T-helper 2 cell treated with Interferon-gamma antibody and Interleukin-4, amounts not matched to agents 5 μg/mL and 100 μg/mL, for 36 hours (primary cell): ENCODE measurements at regions not wholly inside any gene's neighbourhood (a gene's known extent, or its start where the extent isn't known, plus 50 kb on each side); places are given as distances from the start of the nearest gene placed in this dataset.

Source experiments
- DNase-seq: peaks from one replicate; pipeline ENCODE4 v3.0.0; 2021; ENCODE audit warnings: low spot score
- H3K27ac Mint-ChIP-seq: one replicate; pipeline ENCODE4 v1.8.0; 2021; ENCODE audit warnings: mild to moderate bottlenecking, mixed read lengths
- H3K27me3 Mint-ChIP-seq: one replicate; pipeline ENCODE4 v1.8.0; 2021; ENCODE audit warnings: low read depth, mixed read lengths
- H3K36me3 Mint-ChIP-seq: one replicate; pipeline ENCODE4 v1.8.0; 2021; ENCODE audit warnings: low read depth, mixed read lengths
- H3K4me1 Mint-ChIP-seq: one replicate; pipeline ENCODE4 v1.8.0; 2021; ENCODE audit warnings: low read depth, mixed read lengths
- H3K4me3 Mint-ChIP-seq: one replicate; pipeline ENCODE4 v1.8.0; 2022; ENCODE audit warnings: mild to moderate bottlenecking, moderate library complexity, mixed read lengths
- H3K9me3 Mint-ChIP-seq: one replicate; pipeline ENCODE4 v1.8.0; 2021; ENCODE audit warnings: mixed read lengths

GRCh38 chr11:95459291-95460042, 228.5 kb upstream of the SESN3 start:
- peaks cover 7% of the 10 kb centered on the region for H3K4me1 Mint-ChIP-seq
- DNase-seq: no peak
- H3K36me3 Mint-ChIP-seq: no peaks in the 10 kb centered on the region
- H3K4me3 Mint-ChIP-seq: no peak overlapping the region
- H3K27ac Mint-ChIP-seq: no peak overlapping the region
- H3K27me3 Mint-ChIP-seq: no peaks in the 10 kb centered on the region
- no peaks in the 10 kb centered on the region for H3K9me3 Mint-ChIP-seq

- no peak for DNase-seq
Observed at GRCh38 chr11:95456714-95457491, 225.9 kb upstream of the SESN3 start.

GRCh38 chr11:95455228-95455970, 224.4 kb upstream of the SESN3 start:
- DNase-seq: no peak
- no peaks in the 10 kb centered on the region for H3K27me3 Mint-ChIP-seq
- H3K36me3 Mint-ChIP-seq: no peaks in the 10 kb centered on the region
- peaks cover 7% of the 10 kb centered on the region for H3K4me1 Mint-ChIP-seq
- H3K27ac Mint-ChIP-seq: no peak overlapping the region
- H3K9me3 Mint-ChIP-seq: no peaks in the 10 kb centered on the region
- H3K4me3 Mint-ChIP-seq: no peak overlapping the region

More at GRCh38 chr11:95456714-95457491, 225.9 kb upstream of the SESN3 start:
- Mint-ChIP-seq H3K36me3 (no peaks in the 10 kb centered on the region), H3K27ac (no peak overlapping the region), H3K4me3 (no peak overlapping the region), H3K27me3 (no peaks in the 10 kb centered on the region), H3K9me3 (no peaks in the 10 kb centered on the region), H3K4me1 (peaks cover 7% of the 10 kb centered on the region)

GRCh38 chr11:95453616-95454171, 222.7 kb upstream of the SESN3 start:
- no peak for DNase-seq
- peaks cover 7% of the 10 kb centered on the region for H3K4me1 Mint-ChIP-seq
- no peak overlapping the region for H3K4me3 Mint-ChIP-seq
- H3K9me3 Mint-ChIP-seq: no peaks in the 10 kb centered on the region
- no peaks in the 10 kb centered on the region for H3K36me3 Mint-ChIP-seq
- H3K27me3 Mint-ChIP-seq: no peaks in the 10 kb centered on the region
- H3K27ac Mint-ChIP-seq: no peak overlapping the region

- H3K4me1 Mint-ChIP-seq: peaks cover 7% of the 10 kb centered on the region
- no peak overlapping the region for H3K27ac Mint-ChIP-seq
- H3K9me3 Mint-ChIP-seq: no peaks in the 10 kb centered on the region
- H3K27me3 Mint-ChIP-seq: no peaks in the 10 kb centered on the region
- DNase-seq: no peak
- no peak overlapping the region for H3K4me3 Mint-ChIP-seq
- no peaks in the 10 kb centered on the region for H3K36me3 Mint-ChIP-seq
Observed at GRCh38 chr11:95451682-95452081, 220.7 kb upstream of the SESN3 start.

- Mint-ChIP-seq H3K36me3 (no peaks in the 10 kb centered on the region), H3K4me1 (peaks cover 7% of the 10 kb centered on the region), H3K27me3 (no peaks in the 10 kb centered on the region), H3K4me3 (no peak overlapping the region), H3K27ac (no peak overlapping the region), H3K9me3 (no peaks in the 10 kb centered on the region)
- DNase-seq: no peak
Observed at GRCh38 chr11:95451261-95451660, 220.3 kb upstream of the SESN3 start.

GRCh38 chr11:95450547-95451123, 219.6 kb upstream of the SESN3 start:
- DNase-seq: no peak
- no peaks in the 10 kb centered on the region for H3K27me3 Mint-ChIP-seq
- H3K4me1 Mint-ChIP-seq: peaks cover 7% of the 10 kb centered on the region
- no peaks in the 10 kb centered on the region for H3K9me3 Mint-ChIP-seq
- no peaks in the 10 kb centered on the region for H3K36me3 Mint-ChIP-seq
- H3K27ac Mint-ChIP-seq: no peak overlapping the region
- H3K4me3 Mint-ChIP-seq: no peak overlapping the region

- Mint-ChIP-seq H3K4me3 (no peak overlapping the region), H3K9me3 (peaks cover 3% of the 10 kb centered on the region), H3K27ac (no peak overlapping the region), H3K4me1 (peaks cover 6% of the 10 kb centered on the region), H3K27me3 (no peaks in the 10 kb centered on the region), H3K36me3 (no peaks in the 10 kb centered on the region)
- no peak for DNase-seq
Observed at GRCh38 chr11:95445746-95446333, 214.8 kb upstream of the SESN3 start.

- Mint-ChIP-seq H3K4me3 (no peak overlapping the region), H3K9me3 (peaks cover 3% of the 10 kb centered on the region), H3K4me1 (peaks cover 6% of the 10 kb centered on the region), H3K36me3 (no peaks in the 10 kb centered on the region), H3K27me3 (no peaks in the 10 kb centered on the region), H3K27ac (no peak overlapping the region)
- no peak for DNase-seq
Observed at GRCh38 chr11:95444309-95445241, 213.6 kb upstream of the SESN3 start.

- Mint-ChIP-seq H3K4me1 (peaks cover 6% of the 10 kb centered on the region), H3K36me3 (no peaks in the 10 kb centered on the region), H3K27ac (no peak overlapping the region), H3K4me3 (no peak overlapping the region), H3K27me3 (no peaks in the 10 kb centered on the region), H3K9me3 (peaks cover 3% of the 10 kb centered on the region)
- peak; percentile 30 for DNase-seq
Observed at GRCh38 chr11:95443386-95443785, 212.4 kb upstream of the SESN3 start.

GRCh38 chr11:95442531-95443050, 211.6 kb upstream of the SESN3 start:
- peaks cover 3% of the 10 kb centered on the region for H3K9me3 Mint-ChIP-seq
- H3K36me3 Mint-ChIP-seq: no peaks in the 10 kb centered on the region
- H3K4me3 Mint-ChIP-seq: no peak overlapping the region
- H3K27ac Mint-ChIP-seq: no peak overlapping the region
- H3K4me1 Mint-ChIP-seq: peaks cover 6% of the 10 kb centered on the region
- H3K27me3 Mint-ChIP-seq: no peaks in the 10 kb centered on the region
- DNase-seq: no peak

- peak overlapping the region; percentile 50 for H3K4me3 Mint-ChIP-seq
- no peak overlapping the region for H3K27ac Mint-ChIP-seq
- H3K4me1 Mint-ChIP-seq: peaks cover 18% of the 10 kb centered on the region
Observed at GRCh38 chr11:95435628-95436353, 204.8 kb upstream of the SESN3 start.

More at GRCh38 chr11:95435628-95436353, 204.8 kb upstream of the SESN3 start:
- H3K36me3 Mint-ChIP-seq: no peaks in the 10 kb centered on the region
- no peak for DNase-seq
- H3K9me3 Mint-ChIP-seq: no peaks in the 10 kb centered on the region
- H3K27me3 Mint-ChIP-seq: peaks cover 7% of the 10 kb centered on the region
